Spleen (tissue), 11 donors: ENCODE measurements at regions not wholly inside any gene's neighbourhood (a gene's known extent, or its start where the extent isn't known, plus 50 kb on each side); places are given as distances from the start of the nearest gene placed in this dataset.

Experiments used
- DNase-seq: peaks from one replicate; pipeline ENCODE4 v3.0.0-alpha.2; 2020
- H3K27ac ChIP-seq, 8 donors: fragments of 200-600 bp; sonication (generic) in 7 of 8; 1 replicate in 4 of 8; 2 replicates in 4 of 8; pipeline versions ENCODE4 v1.5.0 to v1.8.0; 2016 to 2021; ENCODE audit warnings: inconsistent platforms in 4 of 8, mild to moderate bottlenecking in 4 of 8, moderate library complexity in 1 of 8
- H3K27me3 ChIP-seq, 7 donors: fragments of 200-600 bp; sonication (generic) in 6 of 7; replicated peaks in 1 of 7; 1 replicate in 4 of 7; 2 replicates in 3 of 7; pipeline versions ENCODE4 v1.5.0 to v1.8.0; 2016 to 2021; ENCODE audit warnings: inconsistent platforms in 3 of 7, mild to moderate bottlenecking in 1 of 7
- H3K36me3 ChIP-seq, 6 donors: fragments of 200-600 bp; sonication (generic) in 5 of 6; 1 replicate in 4 of 6; 2 replicates in 2 of 6; pipeline versions ENCODE4 v1.5.0 to v1.8.0; 2016 to 2021; ENCODE audit warnings: inconsistent platforms in 2 of 6
- H3K4me1 ChIP-seq, 6 donors: fragments of 200-600 bp; sonication (generic) in 5 of 6; 1 replicate in 3 of 6; 2 replicates in 3 of 6; pipeline versions ENCODE4 v1.5.0 to v1.8.0; 2016 to 2021; ENCODE audit warnings: inconsistent platforms in 3 of 6
- H3K4me3 ChIP-seq, 8 donors: fragments of 200-600 bp; sonication (generic) in 7 of 8; 1 replicate in 4 of 8; 2 replicates in 4 of 8; pipeline versions ENCODE4 v1.5.0 to v1.8.0; 2016 to 2021; ENCODE audit warnings: inconsistent platforms in 4 of 8, mild to moderate bottlenecking in 4 of 8, moderate library complexity in 2 of 8
- H3K9me3 ChIP-seq, 8 donors: fragments of 200-600 bp; sonication (generic) in 7 of 8; 1 replicate in 4 of 8; 2 replicates in 4 of 8; pipeline versions ENCODE4 v1.5.0 to v1.8.0; 2016 to 2021; ENCODE audit warnings: inconsistent platforms in 4 of 8
- CTCF ChIP-seq, 11 experiments: fragments of 200-600 bp in 7 of 11; fragments of 450-650 bp in 4 of 11; sonication (generic) in 4 of 11; IDR thresholded peaks in 8 of 11; conservative IDR thresholded peaks in 3 of 11; 1 replicate in 7 of 11; 2 replicates in 4 of 11; pipeline versions ENCODE4 v1.4.0 to v1.8.0; 2016 to 2021; ENCODE audit warnings: antibody characterized with exemption in 11 of 11, inconsistent platforms in 4 of 11, mild to moderate bottlenecking in 1 of 11
- POLR2A ChIP-seq, 3 donors: fragments of 450-650 bp; IDR thresholded peaks; one replicate each; pipeline ENCODE4 v1.5.1; 2017; ENCODE audit warnings: antibody characterized with exemption in 3 of 3, mild to moderate bottlenecking in 1 of 3
- POLR2AphosphoS5 ChIP-seq, 3 donors: sonication (generic); formaldehyde crosslinking; IDR thresholded peaks; one replicate each; pipeline ENCODE4 v1.5.1; 2017; ENCODE audit warnings: antibody characterized with exemption in 3 of 3
- WGBS, 5 donors: extraction: QIAGEN DNeasy Blood & Tissue Kit in 3 of 5; methylation state at CpG; one replicate each; pipeline versions ENCODE4 v1.1.5 to v1.1.7; 2013 to 2018; 5-methylcytosine and 5-hydroxymethylcytosine counted together
- intact Hi-C: fragments of 100-400 bp; cut with DNase I; formaldehyde crosslinking; loops from one replicate; pipeline ENCODE4 v1.15.0; 2023; ENCODE audit warnings: low total_unique reads
- donor health status: healthy with polysubstance abuse.
- donor health status: DM: no; HTN: no; CAD: no; lungs with moderate emphysema.
- donor health status: DM: no; HTN: no; CAD: no.
- donor health status: Bipolar disorder and iron deficiency.
- donor health status: healthy.
- donor health status: DM: no; HTN: no; CAD: no.
- donor health status: DM: yes; HTN: yes; CAD: no.

- Histone ChIP-seq H3K27me3 (peaks cover 0 to 9% (median 0%) of the 10 kb centered on the region in 7 donors), H3K4me3 (no peak overlapping the region), H3K36me3 (no peaks in the 10 kb centered on the region), H3K4me1 (peaks cover 0 to under 1% (median 0%) of the 10 kb centered on the region in 6 donors), H3K9me3 (no peaks in the 10 kb centered on the region), H3K27ac (no peak overlapping the region)
- no peak for DNase-seq
- TF ChIP-seq POLR2AphosphoS5 (IDR thresholded peaks at IDR 0.05) (no peak), POLR2A (IDR thresholded peaks at IDR 0.05) (no peak), CTCF (IDR thresholded peaks at IDR 0.05 in 8 of 11, conservative IDR thresholded peaks at IDR 0.05 in 3 of 11) (no peak)
- intact Hi-C loops, result no loop called here
- 69 to 75% (median 71%) methylated on average over 4 of the region's 4 CpGs for WGBS, 5 donors
Measured at GRCh38 chr9:89935801-89936200, 331.0 kb downstream of the GADD45G start.

GRCh38 chr9:89937051-89937450 is 332.2 kb downstream of the GADD45G start:
- no peak overlapping the region for H3K4me3 ChIP-seq
- no peaks in the 10 kb centered on the region for H3K4me1 ChIP-seq
- 83 to 93% (median 91%) methylated on average over 2 of the region's 2 CpGs for WGBS, 5 donors

GRCh38 chr9:89939181-89939580 is 334.4 kb downstream of the GADD45G start:
- TF ChIP-seq POLR2A (IDR thresholded peaks at IDR 0.05) (no peak), POLR2AphosphoS5 (IDR thresholded peaks at IDR 0.05) (no peak), CTCF (IDR thresholded peaks at IDR 0.05 in 8 of 11, conservative IDR thresholded peaks at IDR 0.05 in 3 of 11) (no peak)
- intact Hi-C loops, result no loop called here
- H3K27me3 ChIP-seq, result peaks cover 0 to 9% (median 0%) of the 10 kb centered on the region in 7 donors
- WGBS, 5 donors, result 66 to 75% (median 71%) methylated on average over 6 of the region's 6 CpGs
- H3K9me3 ChIP-seq, result no peaks in the 10 kb centered on the region
- H3K4me3 ChIP-seq, result no peak overlapping the region
- no peak overlapping the region for H3K27ac ChIP-seq
- H3K4me1 ChIP-seq, result no peaks in the 10 kb centered on the region
- no peaks in the 10 kb centered on the region for H3K36me3 ChIP-seq
- no peak for DNase-seq

More at GRCh38 chr9:89937051-89937450, 332.2 kb downstream of the GADD45G start:
- H3K27me3 ChIP-seq, result peaks cover 0 to 9% (median 0%) of the 10 kb centered on the region in 7 donors
- H3K27ac ChIP-seq, result no peak overlapping the region
- H3K9me3 ChIP-seq, result no peaks in the 10 kb centered on the region
- intact Hi-C loops, result no loop called here
- no peak for TF ChIP-seq CTCF (IDR thresholded peaks at IDR 0.05 in 8 of 11, conservative IDR thresholded peaks at IDR 0.05 in 3 of 11)
- no peak for TF ChIP-seq POLR2A (IDR thresholded peaks at IDR 0.05)
- no peak for TF ChIP-seq POLR2AphosphoS5 (IDR thresholded peaks at IDR 0.05)
- DNase-seq, result no peak
- no peaks in the 10 kb centered on the region for H3K36me3 ChIP-seq

- intact Hi-C loops, result no loop called here
- H3K27ac ChIP-seq, result no peak overlapping the region
Measured at GRCh38 chr9:89939626-89940292, 334.9 kb downstream of the GADD45G start.

More at GRCh38 chr9:89939626-89940292, 334.9 kb downstream of the GADD45G start:
- 79 to 88% (median 83%) methylated on average over 14 of the region's 14 CpGs for WGBS, 5 donors
- TF ChIP-seq CTCF (IDR thresholded peaks at IDR 0.05 in 8 of 11, conservative IDR thresholded peaks at IDR 0.05 in 3 of 11) (no peak), POLR2AphosphoS5 (IDR thresholded peaks at IDR 0.05) (no peak), POLR2A (IDR thresholded peaks at IDR 0.05) (no peak)
- Histone ChIP-seq H3K4me1 (no peaks in the 10 kb centered on the region), H3K4me3 (no peak overlapping the region), H3K36me3 (no peaks in the 10 kb centered on the region), H3K27me3 (peaks cover 0 to 9% (median 0%) of the 10 kb centered on the region in 7 donors), H3K9me3 (no peaks in the 10 kb centered on the region)
- no peak for DNase-seq
